SU-DHL-6 (cell line): ENCODE measurements at regions not wholly inside any gene's neighbourhood (a gene's known extent, or its start where the extent isn't known, plus 50 kb on each side); places are given as distances from the start of the nearest gene placed in this dataset.

ENCODE experiments used
- CTCF ChIP-seq: fragments of 200-600 bp; sonication (generic); IDR thresholded peaks from one replicate; pipeline ENCODE4 v1.5.1; 2017; ENCODE audit warnings: antibody characterized with exemption, mild to moderate bottlenecking, low read length, moderate library complexity; ENCODE audit not compliant: insufficient read depth, poor library complexity, severe bottlenecking
- EZH2phosphoT487 ChIP-seq: fragments of 200-600 bp; sonication (generic), shearing (Covaris generic); conservative IDR thresholded peaks from 2 replicates; pipeline ENCODE4 v1.6.1; 2018; ENCODE audit warnings: mild to moderate bottlenecking, antibody characterized with exemption, low read length, moderate library complexity, mixed read lengths

GRCh38 chr11:106446955-106447354 lies 369.5 kb downstream of the AASDHPPT start:
- no peak for TF ChIP-seq CTCF
- no peak for TF ChIP-seq EZH2phosphoT487
